GM19455 (cell line): ENCODE measurements at regions not wholly inside any gene's neighbourhood (a gene's known extent, or its start where the extent isn't known, plus 50 kb on each side); places are given as distances from the start of the nearest gene placed in this dataset.
"Not testable (repeated sequence)": the region's sequence is repeated elsewhere in the genome, so short reads cannot be mapped to it uniquely, and the experiment has no call there.

ENCODE experiments used
- ATAC-seq: cut with Tn5 transposase; IDR thresholded peaks from one replicate; pipeline ENCODE4 v1.9.1; 2021; ENCODE audit not compliant: unreplicated experiment

GRCh38 chr17:62159994-62160393, 94.9 kb upstream of the MED13 start:
- ATAC-seq = no peak

- no peak for ATAC-seq
These were observed 91.9 kb upstream of the MED13 start for GRCh38 chr17:62156949-62157348.

- ATAC-seq = no peak
These were observed 89.8 kb upstream of the MED13 start for GRCh38 chr17:62154909-62155308.

- no peak for ATAC-seq
These were observed 85.4 kb upstream of the MED13 start for GRCh38 chr17:62150471-62150870.

GRCh38 chr17:62149961-62150360, 84.9 kb upstream of the MED13 start:
- ATAC-seq = no peak

DNA sequence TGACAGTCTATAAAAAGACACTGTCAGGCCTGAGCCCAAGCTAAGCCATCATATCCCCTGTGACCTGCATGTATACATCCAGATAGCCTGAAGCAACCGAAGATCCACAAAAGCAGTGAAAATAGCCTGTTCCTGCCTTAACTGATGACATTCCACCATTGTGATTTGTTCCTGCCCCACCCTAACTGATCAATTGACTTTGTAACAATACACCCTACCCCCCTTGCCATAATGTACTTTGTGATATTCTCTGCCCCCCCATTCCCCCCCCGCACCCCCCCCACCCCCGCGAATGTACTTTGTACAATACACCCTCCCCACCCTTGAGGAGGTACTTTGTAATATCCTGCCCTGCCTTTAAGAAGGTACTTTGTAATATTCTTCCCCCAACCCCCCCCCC, 82.2 kb upstream of the MED13 start:
- no peak for ATAC-seq

GRCh38 chr17:62140836-62141235, 75.8 kb upstream of the MED13 start:
- ATAC-seq = no peak

- ATAC-seq = no peak
These were observed 75.3 kb upstream of the MED13 start for GRCh38 chr17:62140376-62140775.

GRCh38 chr17:62139690-62140354, 74.7 kb upstream of the MED13 start:
- ATAC-seq = not testable (repeated sequence)

GRCh38 chr17:62139141-62139540, 74.1 kb upstream of the MED13 start:
- ATAC-seq = no peak

DNA sequence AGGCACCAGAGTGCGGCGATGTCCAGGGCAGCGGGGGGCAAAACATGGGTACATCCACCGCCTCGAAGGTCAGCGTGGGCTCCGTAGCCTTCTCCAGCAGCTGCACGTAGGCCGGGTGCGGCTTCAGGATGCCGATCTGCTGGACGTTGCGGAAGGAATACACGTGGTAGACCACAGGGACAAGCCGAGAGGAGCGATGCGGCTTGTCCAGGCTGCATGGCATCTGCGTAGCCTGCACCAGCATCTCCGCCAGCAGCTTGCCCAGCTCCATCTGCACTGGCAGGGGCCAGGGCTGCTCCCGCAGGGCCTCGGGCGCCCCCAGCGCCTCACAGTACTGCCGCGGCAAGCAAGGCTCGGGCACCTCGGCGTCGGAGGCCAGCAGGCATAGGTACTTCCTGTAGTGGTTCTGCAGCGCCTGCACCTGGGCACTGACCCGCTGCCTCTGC, 73.6 kb upstream of the MED13 start:
- not testable (repeated sequence) for ATAC-seq

- ATAC-seq = not testable (repeated sequence)
These were observed 72.9 kb upstream of the MED13 start for GRCh38 chr17:62137734-62138624.

DNA sequence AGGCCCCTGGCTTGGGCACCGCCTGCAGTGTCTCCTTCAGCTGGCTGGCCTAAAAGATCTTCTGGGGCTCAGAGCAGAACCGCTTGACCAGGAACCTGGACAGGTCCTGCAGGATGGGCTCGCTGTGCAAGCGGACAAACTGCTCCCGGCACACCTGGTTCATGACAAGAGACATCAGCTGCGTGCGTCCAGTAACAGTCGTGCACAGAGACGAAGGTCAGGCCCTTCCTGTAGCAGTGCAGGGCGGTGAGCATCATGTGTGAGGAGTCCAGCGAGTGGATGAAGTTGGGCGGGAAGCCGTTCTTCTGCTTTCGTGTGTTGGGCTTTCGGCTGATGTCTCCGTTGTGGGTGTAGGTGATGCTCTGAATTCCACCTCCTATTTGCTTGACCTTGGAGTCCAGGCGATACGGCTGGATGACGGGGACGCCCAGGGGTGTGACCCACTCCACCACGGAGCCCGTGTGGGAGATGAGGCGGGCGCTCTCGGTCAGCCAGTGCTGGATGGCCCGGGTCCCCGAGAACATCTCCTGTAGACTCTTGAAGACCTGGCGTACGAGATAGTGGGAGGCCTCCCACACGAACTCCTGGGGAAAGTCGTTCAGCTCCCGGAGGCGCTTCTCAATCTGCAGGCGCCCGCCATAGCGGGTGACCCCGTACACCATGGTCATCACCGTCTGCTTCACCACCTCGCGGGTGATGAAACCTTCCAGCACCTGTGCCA, 72.1 kb upstream of the MED13 start:
- ATAC-seq = not testable (repeated sequence)

DNA sequence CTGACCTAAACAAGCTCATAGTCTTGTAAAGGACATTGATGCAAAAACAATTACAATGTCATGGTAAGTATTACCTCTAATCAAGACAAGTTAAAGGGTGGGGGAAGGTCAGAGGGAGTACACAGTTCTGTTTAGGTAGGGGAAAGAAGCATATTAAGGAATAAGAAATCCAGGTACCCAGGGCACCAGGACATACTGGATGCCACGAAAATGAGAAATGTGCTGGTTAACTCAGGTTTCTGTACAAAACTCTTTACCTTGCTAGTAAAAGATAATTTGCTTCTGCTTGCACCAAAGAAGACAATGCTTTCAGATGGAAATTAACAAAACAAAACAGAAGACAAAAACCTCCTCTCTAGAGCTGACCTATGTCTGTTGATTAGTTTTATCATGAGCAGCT, 70.7 kb upstream of the MED13 start:
- ATAC-seq = no peak

DNA sequence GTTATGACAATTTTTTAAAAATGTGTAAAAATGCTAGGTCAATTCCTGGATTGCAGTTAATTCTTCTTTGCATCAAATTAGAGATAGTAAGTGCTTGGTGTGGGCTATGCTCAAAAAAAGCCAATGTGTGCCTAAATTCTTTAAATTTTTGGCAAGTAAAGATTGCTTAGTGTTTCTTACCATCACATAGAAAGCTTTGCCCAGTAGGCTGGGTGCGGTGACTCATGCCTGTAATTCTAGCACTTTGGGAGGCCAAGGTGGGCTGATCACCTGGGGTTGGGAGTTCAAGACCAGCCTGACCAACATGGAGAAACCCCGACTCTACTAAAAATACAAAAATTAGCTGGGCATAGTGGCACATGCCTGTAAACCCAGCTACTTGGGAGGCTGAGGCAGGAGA, 70.0 kb upstream of the MED13 start:
- ATAC-seq = not testable (repeated sequence)

- ATAC-seq = no peak
These were observed 69.3 kb upstream of the MED13 start for GRCh38 chr17:62134397-62134796.

DNA sequence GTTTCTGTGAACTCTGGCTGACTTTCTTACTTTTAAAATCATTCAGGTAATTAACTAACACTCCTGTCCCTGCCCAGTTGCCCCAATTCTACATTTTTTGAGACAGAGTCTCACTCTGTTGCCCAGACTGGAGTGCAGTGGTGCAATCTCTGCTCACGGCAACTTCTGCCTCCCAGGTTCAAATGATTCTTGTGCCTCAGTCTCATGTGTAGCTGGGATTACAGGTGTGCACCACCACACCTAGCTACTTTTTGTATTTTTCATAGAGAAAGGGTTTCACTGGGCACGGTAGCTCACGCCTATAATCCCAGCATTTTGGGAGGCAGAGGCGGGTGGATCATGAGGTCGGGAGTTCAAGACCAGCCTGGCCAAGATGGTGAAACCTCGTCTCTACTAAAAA, 66.2 kb upstream of the MED13 start:
- not testable (repeated sequence) for ATAC-seq

DNA sequence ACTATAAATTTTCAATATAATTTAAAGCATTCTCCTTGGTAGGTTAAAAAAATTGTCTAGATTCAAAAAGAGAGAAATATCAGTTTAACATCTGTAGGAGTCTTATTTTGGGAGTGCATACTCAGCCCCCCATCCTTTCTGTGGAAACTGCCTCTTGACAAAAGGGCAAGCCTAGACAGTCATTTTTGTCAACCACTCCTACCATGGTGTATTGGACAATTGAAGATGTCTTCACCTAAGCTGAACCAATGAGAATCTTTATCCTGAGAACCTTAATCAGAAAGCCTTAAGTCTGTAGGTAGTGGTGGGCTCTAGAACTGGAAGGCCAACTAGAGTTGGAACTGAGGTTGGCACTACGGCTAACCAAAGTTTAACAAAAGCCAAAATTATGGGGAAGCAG, 65.7 kb upstream of the MED13 start:
- ATAC-seq = no peak

GRCh38 chr17:62126292-62126691, 61.2 kb upstream of the MED13 start:
- ATAC-seq = no peak

DNA sequence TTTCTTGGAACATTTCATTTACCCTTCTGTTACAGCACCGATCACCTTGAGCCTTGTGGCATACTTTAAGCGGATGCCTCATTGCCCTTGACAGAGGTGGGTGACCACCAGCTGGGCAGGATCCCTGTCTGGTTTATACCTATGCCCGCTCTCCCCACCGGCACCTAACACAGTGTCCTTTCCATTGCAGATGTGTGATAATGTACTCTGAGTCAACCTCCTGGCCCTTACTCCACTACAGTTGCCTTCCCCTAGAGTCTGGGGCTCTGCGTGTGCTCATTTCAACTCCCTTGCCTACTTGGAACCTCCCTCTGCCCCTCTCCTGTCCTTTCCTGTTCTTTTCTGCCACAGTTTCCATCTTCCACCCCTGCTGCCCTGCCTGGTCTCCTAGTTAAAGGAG, 60.2 kb upstream of the MED13 start:
- no peak for ATAC-seq

- ATAC-seq = no peak
These were observed 56.1 kb upstream of the MED13 start for GRCh38 chr17:62121025-62121730.
